ENCODE measurements at regions not wholly inside any gene's neighbourhood (a gene's known extent, or its start where the extent isn't known, plus 50 kb on each side); places are given as distances from the start of the nearest gene placed in this dataset.

GRCh38 chr1:55962472-55962871, 616.9 kb downstream of the PLPP3 start:
- no peak overlapping the region for H3K9ac ChIP-seq (replicated peaks in 1 of 4; ENCODE audit: extremely low read depth in 1 of 4, low read depth in 3 of 4, low read length in 3 of 4)
- H3K36me3 ChIP-seq (ENCODE audit: control insufficient read depth in 2 of 4, insufficient read depth in 4 of 4, low read length in 3 of 4) = no peaks in the 10 kb centered on the region
- POLR2A ChIA-PET (ENCODE audit: partially characterized antibody) = no interaction called here
- no peaks in the 10 kb centered on the region for H3K27me3 ChIP-seq (replicated peaks in 1 of 4; ENCODE audit: control insufficient read depth in 3 of 4, extremely low read depth in 1 of 4, insufficient read depth in 3 of 4, low read length in 3 of 4)
- H3K18ac ChIP-seq (ENCODE audit: extremely low read depth, low read length) = no peak overlapping the region
- no peaks in the 10 kb centered on the region for H4K20me1 ChIP-seq (replicated peaks in 1 of 2; ENCODE audit: control insufficient read depth in 1 of 2, insufficient read depth in 2 of 2, low read length in 2 of 2)
- H3K4me1 ChIP-seq (replicated peaks in 1 of 4; ENCODE audit: control insufficient read depth in 3 of 4, insufficient read depth in 4 of 4, low read length in 3 of 4) = peaks cover 0 to 3% (median 0%) of the 10 kb centered on the region in 4 experiments; a peak in 1 of 7 replicates
- no peak overlapping the region for H2BK5ac ChIP-seq (ENCODE audit: low read depth, low read length)
- H2BK120ac ChIP-seq (replicated peaks; ENCODE audit: low read depth, low read length) = no peak overlapping the region
- H2AFZ ChIP-seq (ENCODE audit: low read length) = no peak overlapping the region
- H3K27ac ChIP-seq (ENCODE audit: low read depth, low read length) = no peak overlapping the region
- CTCF ChIA-PET (ENCODE audit: partially characterized antibody) = interaction anchor here (0.6 kb wide), 1 partner anchor 208 kb away, joined by 3 read pairs; no protein-coding TSS in a partner anchor
- TF ChIP-seq SRF (IDR thresholded peaks at IDR 0.05; ENCODE audit: low read depth, low read length) (peak; percentile 52; the same call in 1 of the 2 replicates), TAF1 (IDR thresholded peaks at IDR 0.05; ENCODE audit: low read depth, low read length) (no peak), SAP30 (IDR thresholded peaks at IDR 0.05; ENCODE audit: insufficient read depth, insufficient replicate concordance, low read length) (no peak)
- no peak overlapping the region for H2BK15ac ChIP-seq (ENCODE audit: low read length)
- no peak for FAIRE-seq
- no peak overlapping the region for H3K14ac ChIP-seq (ENCODE audit: insufficient read length)
- no peak overlapping the region for H4K8ac ChIP-seq (ENCODE audit: extremely low read depth, insufficient read depth, low read length)
- DNase-seq (ENCODE audit: low read depth in 1 of 2, low spot score in 2 of 2) = no peak
- no peak overlapping the region for H2BK20ac ChIP-seq (ENCODE audit: low read length)
- no peaks in the 10 kb centered on the region for H3K9me3 ChIP-seq (ENCODE audit: insufficient read depth in 2 of 2, low read depth in 1 of 2, low read length in 1 of 2)
- H3K23me2 ChIP-seq (ENCODE audit: low read depth, low read length) = no peaks in the 10 kb centered on the region
- H3K4me2 ChIP-seq (ENCODE audit: insufficient read depth in 1 of 2, low read depth in 2 of 2, low read length in 2 of 2) = no peak overlapping the region
- H3K79me2 ChIP-seq (ENCODE audit: control insufficient read depth in 1 of 2, insufficient read depth in 2 of 2, low read length in 2 of 2) = no peaks in the 10 kb centered on the region
- H2BK12ac ChIP-seq (ENCODE audit: low read depth, low read length) = no peak overlapping the region
- no peak overlapping the region for H4K5ac ChIP-seq (ENCODE audit: insufficient read length, low read depth, low read length)
- H3K23ac ChIP-seq (ENCODE audit: insufficient read length) = no peak overlapping the region
- 94% methylated on average over 2 of the region's 2 CpGs; no CpG with 5 or more reads in 1 of the 2 experiments for WGBS, 2 experiments (ENCODE audit: extremely low coverage in 1 of 2, insufficient coverage in 1 of 2, insufficient read length in 1 of 2, insufficient replicate concordance in 2 of 2, low coverage in 1 of 2, low lambda C conversion rate in 2 of 2, missing lambda C conversion rate in 1 of 2)
- H2AK5ac ChIP-seq (ENCODE audit: low read depth, low read length) = no peak overlapping the region
- no peak overlapping the region for H3K4me3 ChIP-seq (ENCODE audit: extremely low read depth in 1 of 4, insufficient read depth in 2 of 4, low read depth in 3 of 4, low read length in 4 of 4)
- H3K4ac ChIP-seq (replicated peaks; ENCODE audit: insufficient read length, low read depth, low read length) = no peak overlapping the region
- no peak overlapping the region for H4K91ac ChIP-seq (replicated peaks; ENCODE audit: insufficient read length, low read length)
- no peak overlapping the region for H3K56ac ChIP-seq (replicated peaks; ENCODE audit: insufficient read length, low read depth, low read length)
- no peaks in the 10 kb centered on the region for H3K79me1 ChIP-seq (ENCODE audit: low read depth, low read length)
